ENCODE measurements at regions not wholly inside any gene's neighbourhood (a gene's known extent, or its start where the extent isn't known, plus 50 kb on each side); places are given as distances from the start of the nearest gene placed in this dataset.

DNA sequence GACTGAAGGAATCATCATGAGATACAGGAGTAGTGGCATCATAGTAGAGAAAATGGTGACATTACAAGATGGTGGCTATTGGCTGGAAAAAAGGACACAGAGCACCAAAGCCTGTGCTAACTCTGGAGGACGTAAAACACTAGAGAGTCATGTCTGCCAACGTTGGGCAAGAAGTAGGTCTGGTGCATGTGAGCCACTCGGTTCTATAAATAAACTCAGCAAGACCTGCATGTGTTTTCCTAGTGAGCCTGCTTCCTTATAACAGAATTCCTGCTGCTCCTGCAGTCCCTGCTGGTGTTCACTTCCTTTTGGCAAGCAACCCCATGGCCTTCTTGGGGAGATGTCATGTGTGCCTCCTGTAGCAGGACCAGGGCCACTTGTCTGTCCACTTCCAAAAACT, 325.2 kb downstream of the OSR1 start:
- ATAC-seq: peak; percentile 72 to 91 (median 88)
- Histone ChIP-seq H3K27me3 (no peaks in the 10 kb centered on the region), H3K27ac (peak overlapping the region in 4 of 12 donors; percentile 15 to 46 (median 28)), H3K4me1 (peaks cover 0 to 23% (median 11%) of the 10 kb centered on the region in 12 donors), H3K9me3 (no peaks in the 10 kb centered on the region), H3K4me3 (no peak overlapping the region), H3K36me3 (no peaks in the 10 kb centered on the region)
- intact Hi-C loops (cut with DNase I): no loop called here
- WGBS, 4 donors: 25 to 55% (median 38%) methylated on average over 3 of the region's 3 CpGs
- TF ChIP-seq POLR2A (IDR thresholded peaks at IDR 0.05) (no peak), CTCF (IDR thresholded peaks at IDR 0.05) (no peak)
- DNase-seq: peak in 4 of 5 donors; percentile 23 to 51 (median 42)

GRCh38 chr2:19031642-19032041, 326.8 kb downstream of the OSR1 start:
- Histone ChIP-seq H3K4me3 (no peak overlapping the region), H3K27me3 (no peaks in the 10 kb centered on the region), H3K36me3 (no peaks in the 10 kb centered on the region), H3K9me3 (no peaks in the 10 kb centered on the region), H3K27ac (no peak overlapping the region), H3K4me1 (peaks cover 0 to 15% (median 8%) of the 10 kb centered on the region in 12 donors)
- intact Hi-C loops (cut with DNase I): no loop called here
- ATAC-seq: no peak
- TF ChIP-seq CTCF (IDR thresholded peaks at IDR 0.05): no peak
- TF ChIP-seq POLR2A (IDR thresholded peaks at IDR 0.05): no peak
- no peak for DNase-seq
- 63 to 79% (median 74%) methylated on average over 1 of the region's 1 CpG for WGBS, 4 donors

GRCh38 chr2:19029655-19030054, 328.8 kb downstream of the OSR1 start:
- Histone ChIP-seq H3K27ac (no peak overlapping the region), H3K4me3 (no peak overlapping the region), H3K9me3 (no peaks in the 10 kb centered on the region), H3K27me3 (no peaks in the 10 kb centered on the region), H3K4me1 (peaks cover 0 to 8% (median under 1%) of the 10 kb centered on the region in 12 donors), H3K36me3 (no peaks in the 10 kb centered on the region)
- 92 to 95% (median 93%) methylated on average over 3 of the region's 3 CpGs for WGBS, 4 donors
- intact Hi-C loops (cut with DNase I): no loop called here
- TF ChIP-seq POLR2A (IDR thresholded peaks at IDR 0.05) (no peak), CTCF (IDR thresholded peaks at IDR 0.05) (no peak)
- ATAC-seq: no peak
- DNase-seq: no peak

GRCh38 chr2:19028587-19029375, 329.6 kb downstream of the OSR1 start:
- Histone ChIP-seq H3K36me3 (no peaks in the 10 kb centered on the region), H3K27me3 (no peaks in the 10 kb centered on the region), H3K9me3 (no peaks in the 10 kb centered on the region), H3K27ac (no peak overlapping the region), H3K4me1 (peaks cover 0 to 8% (median 0%) of the 10 kb centered on the region in 12 donors), H3K4me3 (no peak overlapping the region)
- no peak for ATAC-seq
- TF ChIP-seq CTCF (IDR thresholded peaks at IDR 0.05) (no peak), POLR2A (IDR thresholded peaks at IDR 0.05) (no peak)
- no peak for DNase-seq
- intact Hi-C loops (cut with DNase I): no loop called here
- 87 to 90% (median 88%) methylated on average over 12 of the region's 12 CpGs for WGBS, 4 donors

All from heart left ventricle (tissue), 16 donors.